ENCODE measurements at regions not wholly inside any gene's neighbourhood (a gene's known extent, or its start where the extent isn't known, plus 50 kb on each side); places are given as distances from the start of the nearest gene placed in this dataset.

- dilution Hi-C loops (cut with HindIII; ENCODE audit: low sequenced_read_pairs, unreplicated experiment), result no loop called here
Observed at GRCh38 chr9:95613670-95614069, 96.9 kb upstream of the PTCH1 start.

More at GRCh38 chr9:95613670-95614069, 96.9 kb upstream of the PTCH1 start:
- Histone ChIP-seq H3K9me1 (ENCODE audit: insufficient read depth, low read length) (no peaks in the 10 kb centered on the region), H3K4me1 (ENCODE audit: control insufficient read depth, insufficient read depth, low read length) (no peaks in the 10 kb centered on the region), H2BK20ac (ENCODE audit: low read depth, low read length) (no peak overlapping the region), H3K9ac (ENCODE audit: low read depth, low read length) (no peak overlapping the region), H4K20me1 (ENCODE audit: insufficient read depth, low read length) (no peaks in the 10 kb centered on the region), H2AK5ac (ENCODE audit: low read depth, low read length) (no peak overlapping the region), H3K79me1 (ENCODE audit: low read depth in 1 of 2, low read length in 2 of 2) (no peaks in the 10 kb centered on the region), H4K8ac (ENCODE audit: low read depth in 2 of 2, low read length in 2 of 2) (no peak overlapping the region), H3K9me3 (ENCODE audit: control insufficient read depth, insufficient read depth, low read length) (peaks cover 6% of the 10 kb centered on the region; the same call in 1 of the 2 replicates), H3K27me3 (ENCODE audit: control insufficient read depth, insufficient read depth, low read length) (peaks cover 2% of the 10 kb centered on the region; the same call in 1 of the 2 replicates), H4K91ac (ENCODE audit: insufficient read depth, low read depth, low read length) (no peak overlapping the region), H2BK120ac (ENCODE audit: low read depth, low read length) (no peak overlapping the region), H2BK15ac (ENCODE audit: low read depth, low read length) (no peak overlapping the region), H3K27ac (ENCODE audit: insufficient read depth, low read length) (no peak overlapping the region), H3K4me2 (ENCODE audit: low read depth, low read length) (no peak overlapping the region), H2AK9ac (replicated peaks; ENCODE audit: low read depth, low read length, poor library complexity) (no peak overlapping the region), H2BK5ac (ENCODE audit: low read depth, low read length, poor library complexity, severe bottlenecking) (no peak overlapping the region), H3K23ac (ENCODE audit: low read depth, low read length) (no peak overlapping the region), H3K4me3 (ENCODE audit: insufficient read depth, low read depth, low read length) (no peak overlapping the region), H3K4ac (ENCODE audit: low read depth, low read length) (no peak overlapping the region), H3K36me3 (ENCODE audit: control insufficient read depth, insufficient read depth, low read length) (no peaks in the 10 kb centered on the region), H3K18ac (ENCODE audit: low read depth, low read length) (no peak overlapping the region), H3K56ac (ENCODE audit: extremely low read depth, insufficient read depth, low read length) (no peak overlapping the region), H4K5ac (ENCODE audit: low read depth, low read length) (no peak overlapping the region), H3K14ac (replicated peaks; ENCODE audit: low read depth, low read length) (no peak overlapping the region), H2AFZ (replicated peaks; ENCODE audit: low read length, poor library complexity) (no peak overlapping the region)
- ChIA-PET CTCF (no interaction called here), POLR2A (ENCODE audit: unreplicated experiment) (no interaction called here)
- in situ Hi-C loops (cut with MboI; ENCODE audit: low sequenced_read_pairs), result no loop called here
- WGBS, 2 experiments (ENCODE audit: extremely low coverage in 2 of 2, insufficient read length in 1 of 2), result no CpG with 5 or more reads among the region's 3 CpGs
- DNase-seq, result no peak
- BruUV-seq (replicated peaks), result no TSS peak
- intact Hi-C loops (cut with micrococcal nuclease), result no loop called here
- TF ChIP-seq BHLHE40 (IDR thresholded peaks at IDR 0.05; ENCODE audit: low read depth, low read length), result no peak
- TF ChIP-seq USF2 (IDR thresholded peaks at IDR 0.05; ENCODE audit: low read depth, low read length), result no peak
- no peak for TF ChIP-seq FOS (IDR thresholded peaks at IDR 0.05; ENCODE audit: low read depth, low read length)
- TF ChIP-seq POLR2A (IDR thresholded peaks at IDR 0.05; ENCODE audit: low read depth, low read length), result no peak
- TF ChIP-seq SMC3 (IDR thresholded peaks at IDR 0.05; ENCODE audit: low read depth, low read length), result no peak
- no peak for TF ChIP-seq CHD1 (IDR thresholded peaks at IDR 0.05; ENCODE audit: low read depth, low read length)
- TF ChIP-seq, protein P1, sequence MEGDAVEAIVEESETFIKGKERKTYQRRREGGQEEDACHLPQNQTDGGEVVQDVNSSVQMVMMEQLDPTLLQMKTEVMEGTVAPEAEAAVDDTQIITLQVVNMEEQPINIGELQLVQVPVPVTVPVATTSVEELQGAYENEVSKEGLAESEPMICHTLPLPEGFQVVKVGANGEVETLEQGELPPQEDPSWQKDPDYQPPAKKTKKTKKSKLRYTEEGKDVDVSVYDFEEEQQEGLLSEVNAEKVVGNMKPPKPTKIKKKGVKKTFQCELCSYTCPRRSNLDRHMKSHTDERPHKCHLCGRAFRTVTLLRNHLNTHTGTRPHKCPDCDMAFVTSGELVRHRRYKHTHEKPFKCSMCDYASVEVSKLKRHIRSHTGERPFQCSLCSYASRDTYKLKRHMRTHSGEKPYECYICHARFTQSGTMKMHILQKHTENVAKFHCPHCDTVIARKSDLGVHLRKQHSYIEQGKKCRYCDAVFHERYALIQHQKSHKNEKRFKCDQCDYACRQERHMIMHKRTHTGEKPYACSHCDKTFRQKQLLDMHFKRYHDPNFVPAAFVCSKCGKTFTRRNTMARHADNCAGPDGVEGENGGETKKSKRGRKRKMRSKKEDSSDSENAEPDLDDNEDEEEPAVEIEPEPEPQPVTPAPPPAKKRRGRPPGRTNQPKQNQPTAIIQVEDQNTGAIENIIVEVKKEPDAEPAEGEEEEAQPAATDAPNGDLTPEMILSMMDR (conservative IDR thresholded peaks at IDR 0.05; ENCODE audit: low read depth, low read length), result no peak
- ATAC-seq (ENCODE audit: low read depth), result no peak
